ENCODE measurements at regions not wholly inside any gene's neighbourhood (a gene's known extent, or its start where the extent isn't known, plus 50 kb on each side); places are given as distances from the start of the nearest gene placed in this dataset.
"Not testable (repeated sequence)": the region's sequence is repeated elsewhere in the genome, so short reads cannot be mapped to it uniquely, and the experiment has no call there.

GRCh38 chr12:34168507-34168906 is 146.2 kb downstream of the ALG10 start:
- TF ChIP-seq SP2, REST, CTCF, ZNF24, ZNF146, ZNF362 (tag by site-specific recombination; IDR thresholded peaks at IDR 0.05): not testable (repeated sequence)
